SIG-M5 (cell line): ENCODE measurements at regions not wholly inside any gene's neighbourhood (a gene's known extent, or its start where the extent isn't known, plus 50 kb on each side); places are given as distances from the start of the nearest gene placed in this dataset.
"Not testable (repeated sequence)": the region's sequence is repeated elsewhere in the genome, so short reads cannot be mapped to it uniquely, and the experiment has no call there.

Source experiments
- DNase-seq: peaks from one replicate; lab custom pipeline; 2025; lab: John Stamatoyannopoulos, UW

- not testable (repeated sequence) for DNase-seq
Measured at GRCh38 chr11:14573539-14574057, 53.4 kb upstream of the PSMA1 start.

- no peak for DNase-seq
Measured at GRCh38 chr11:14577292-14577691, 57.1 kb upstream of the PSMA1 start.

- DNase-seq, result no peak
Measured at GRCh38 chr11:14577835-14578529, 57.8 kb upstream of the PSMA1 start.

- peak; percentile 64 for DNase-seq
Measured at GRCh38 chr11:14578541-14578956, 58.4 kb upstream of the PSMA1 start.

GRCh38 chr11:14579646-14580045 lies 59.5 kb upstream of the PSMA1 start:
- no peak for DNase-seq

- DNase-seq, result no peak
Measured at GRCh38 chr11:14582793-14583192, 60.8 kb upstream of the PDE3B start.

GRCh38 chr11:14583252-14584034 lies 60.2 kb upstream of the PDE3B start:
- no peak for DNase-seq

GRCh38 chr11:14584035-14584363 lies 59.6 kb upstream of the PDE3B start:
- DNase-seq, result no peak

GRCh38 chr11:14584595-14584994 lies 59.0 kb upstream of the PDE3B start:
- no peak for DNase-seq

- no peak for DNase-seq
Measured at GRCh38 chr11:14585438-14585837, 58.2 kb upstream of the PDE3B start.

- DNase-seq, result no peak
Measured at GRCh38 chr11:14587258-14587657, 56.3 kb upstream of the PDE3B start.

- DNase-seq, result no peak
Measured at GRCh38 chr11:14588681-14589080, 54.9 kb upstream of the PDE3B start.

GRCh38 chr11:14589421-14589820 lies 54.2 kb upstream of the PDE3B start:
- DNase-seq, result no peak

- not testable (repeated sequence) for DNase-seq
Measured at GRCh38 chr11:14591046-14591445, 52.6 kb upstream of the PDE3B start.

- DNase-seq, result no peak
Measured at GRCh38 chr11:14593671-14594070, 49.9 kb upstream of the PDE3B start.
